GM12873 (cell line): ENCODE measurements at regions not wholly inside any gene's neighbourhood (a gene's known extent, or its start where the extent isn't known, plus 50 kb on each side); places are given as distances from the start of the nearest gene placed in this dataset.

Source experiments
- TF ChIP-seq, protein P1 (sequence below): IDR thresholded peaks from 2 replicates; pipeline ENCODE4 v1.5.1; 2012; ENCODE audit warnings: low read depth, mild to moderate bottlenecking, moderate library complexity, low read length, control low read depth; ENCODE audit not compliant: insufficient read depth; ENCODE audit errors: missing control alignments

DNA sequence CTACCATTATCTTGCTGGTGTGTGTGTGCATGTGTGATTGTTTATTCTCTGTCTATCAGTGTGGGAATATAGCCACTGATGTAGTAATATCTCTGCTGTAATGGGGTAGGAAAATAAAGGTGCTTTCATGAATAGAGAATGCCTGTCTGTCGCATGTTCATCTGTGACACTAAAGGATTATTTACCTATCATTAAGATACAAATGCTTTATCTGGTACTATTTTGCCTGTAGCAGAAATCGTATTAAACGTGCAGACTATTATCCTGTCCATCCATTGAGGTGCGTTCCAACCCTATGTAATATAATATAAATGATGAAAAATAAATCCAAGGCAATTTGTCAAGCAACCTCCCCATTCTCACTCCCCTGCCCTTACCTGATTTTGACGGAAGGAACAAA, 1215.1 kb downstream of the BCL11B start:
- TF ChIP-seq, protein P1, sequence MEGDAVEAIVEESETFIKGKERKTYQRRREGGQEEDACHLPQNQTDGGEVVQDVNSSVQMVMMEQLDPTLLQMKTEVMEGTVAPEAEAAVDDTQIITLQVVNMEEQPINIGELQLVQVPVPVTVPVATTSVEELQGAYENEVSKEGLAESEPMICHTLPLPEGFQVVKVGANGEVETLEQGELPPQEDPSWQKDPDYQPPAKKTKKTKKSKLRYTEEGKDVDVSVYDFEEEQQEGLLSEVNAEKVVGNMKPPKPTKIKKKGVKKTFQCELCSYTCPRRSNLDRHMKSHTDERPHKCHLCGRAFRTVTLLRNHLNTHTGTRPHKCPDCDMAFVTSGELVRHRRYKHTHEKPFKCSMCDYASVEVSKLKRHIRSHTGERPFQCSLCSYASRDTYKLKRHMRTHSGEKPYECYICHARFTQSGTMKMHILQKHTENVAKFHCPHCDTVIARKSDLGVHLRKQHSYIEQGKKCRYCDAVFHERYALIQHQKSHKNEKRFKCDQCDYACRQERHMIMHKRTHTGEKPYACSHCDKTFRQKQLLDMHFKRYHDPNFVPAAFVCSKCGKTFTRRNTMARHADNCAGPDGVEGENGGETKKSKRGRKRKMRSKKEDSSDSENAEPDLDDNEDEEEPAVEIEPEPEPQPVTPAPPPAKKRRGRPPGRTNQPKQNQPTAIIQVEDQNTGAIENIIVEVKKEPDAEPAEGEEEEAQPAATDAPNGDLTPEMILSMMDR, result no peak

GRCh38 chr14:98059106-98059505, 1212.9 kb downstream of the BCL11B start:
- TF ChIP-seq, protein P1, result no peak

DNA sequence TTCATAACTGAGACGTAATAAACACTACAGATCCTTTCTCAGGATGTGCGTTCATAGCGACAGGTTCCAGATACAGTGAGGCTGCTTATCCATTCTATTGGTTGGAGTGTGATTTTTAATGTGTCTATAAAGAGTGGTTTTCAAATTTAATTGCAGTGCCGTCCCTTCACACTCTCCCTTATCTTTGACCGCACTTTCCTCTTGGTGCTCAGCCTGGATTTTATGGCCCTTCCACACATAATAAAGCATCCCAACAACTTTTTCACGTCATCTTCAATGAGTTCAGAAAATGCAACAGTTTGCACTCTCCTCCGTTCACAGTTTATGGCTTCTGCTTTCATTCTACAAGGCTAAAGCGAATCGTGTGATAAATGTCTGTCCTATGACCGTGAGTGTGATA, 1209.9 kb downstream of the BCL11B start:
- TF ChIP-seq, protein P1, result no peak

- TF ChIP-seq, protein P1, result no peak
Observed at GRCh38 chr14:98069712-98070171, 1202.3 kb downstream of the BCL11B start.

DNA sequence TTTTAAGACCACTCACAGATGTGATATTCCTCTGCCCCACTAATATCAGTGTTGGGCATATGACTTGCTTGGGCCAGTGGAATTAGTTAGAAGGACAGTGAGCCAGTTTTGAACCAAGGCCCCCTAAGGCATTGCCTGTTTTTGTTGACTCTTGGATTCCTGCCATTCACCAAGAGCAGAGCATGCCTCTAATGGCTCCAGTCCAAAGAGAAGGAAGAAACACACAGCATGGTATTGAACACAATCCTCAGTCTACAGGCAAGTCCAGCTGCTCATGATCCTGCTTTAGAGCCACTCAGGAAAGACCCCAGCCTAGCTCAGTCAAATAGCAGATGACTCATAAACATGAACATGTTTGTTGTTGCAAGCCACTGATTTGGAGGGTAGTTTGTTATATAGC, 1201.5 kb downstream of the BCL11B start:
- TF ChIP-seq, protein P1, result no peak

DNA sequence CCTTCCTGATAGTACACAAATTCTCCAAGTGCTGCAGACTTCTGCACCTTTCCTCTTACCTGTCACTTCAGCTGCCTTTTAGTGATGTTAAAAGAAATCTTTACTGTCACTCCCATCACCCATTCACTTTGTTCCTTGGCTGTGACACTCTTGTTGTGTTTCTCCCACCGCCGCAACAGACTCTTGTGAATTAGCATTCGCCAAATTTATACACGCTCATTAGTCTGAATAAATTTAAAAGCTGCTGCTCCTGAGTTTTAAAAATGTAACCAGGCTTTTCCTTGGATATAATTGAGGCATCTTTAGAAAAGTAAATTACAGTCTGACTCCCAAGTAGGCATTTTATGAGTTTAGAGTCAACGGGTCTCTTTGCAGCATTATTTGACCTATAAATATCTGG, 1197.9 kb downstream of the BCL11B start:
- TF ChIP-seq, protein P1, result no peak

GRCh38 chr14:98077176-98077575, 1194.8 kb downstream of the BCL11B start:
- TF ChIP-seq, protein P1, result no peak
